ENCODE measurements at regions not wholly inside any gene's neighbourhood (a gene's known extent, or its start where the extent isn't known, plus 50 kb on each side); places are given as distances from the start of the nearest gene placed in this dataset.

GRCh38 chr11:104583857-104584256, 314.4 kb downstream of the CASP12 start:
- TF ChIP-seq CTCF (IDR thresholded peaks at IDR 0.05) (no peak), POLR2A (IDR thresholded peaks at IDR 0.05) (no peak)
